ENCODE measurements at regions not wholly inside any gene's neighbourhood (a gene's known extent, or its start where the extent isn't known, plus 50 kb on each side); places are given as distances from the start of the nearest gene placed in this dataset.

DNA sequence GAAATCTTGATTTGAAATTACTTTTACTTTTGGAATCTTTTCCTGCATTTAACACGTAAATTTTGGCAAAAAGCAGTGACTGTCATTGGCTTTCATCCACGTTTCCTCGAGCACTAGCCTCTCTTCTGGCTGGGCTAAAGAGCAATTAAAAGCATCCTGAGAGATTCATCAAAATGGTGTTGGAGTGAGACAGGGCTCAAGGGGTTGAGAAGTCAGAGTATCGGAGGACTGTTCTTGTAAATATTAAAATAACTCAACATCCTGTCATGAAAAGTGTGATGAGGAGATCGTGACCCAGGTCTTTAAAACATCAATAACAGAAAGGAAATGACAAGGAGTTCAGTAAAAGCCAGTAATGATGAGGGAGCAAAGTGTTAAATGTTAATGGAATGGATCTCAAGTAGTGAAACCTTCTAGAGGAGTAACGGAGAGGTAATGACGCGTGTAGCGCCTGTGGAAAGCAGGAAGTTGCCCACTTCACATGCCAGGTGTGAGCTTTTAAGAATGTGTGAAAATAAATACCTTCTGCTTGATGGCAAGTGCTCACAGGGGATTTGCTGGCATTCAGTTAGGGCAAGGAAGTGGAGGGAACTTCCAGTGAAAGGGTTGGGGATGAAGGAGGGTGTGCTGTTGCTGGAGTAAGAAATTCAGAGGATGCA, 754.4 kb downstream of the ADCYAP1 start:
- TF ChIP-seq POLR2A (IDR thresholded peaks at IDR 0.05; ENCODE audit: low read depth, low read length), result no peak
- no peak for TF ChIP-seq POLR2AphosphoS5 (IDR thresholded peaks at IDR 0.05; ENCODE audit: low read depth, low read length)
- no peak for TF ChIP-seq TAF1 (IDR thresholded peaks at IDR 0.05; ENCODE audit: low read depth, low read length)

Data from GM12891 (cell line).